ENCODE measurements at regions not wholly inside any gene's neighbourhood (a gene's known extent, or its start where the extent isn't known, plus 50 kb on each side); places are given as distances from the start of the nearest gene placed in this dataset.
"Not testable (repeated sequence)": the region's sequence is repeated elsewhere in the genome, so short reads cannot be mapped to it uniquely, and the experiment has no call there.

DNA sequence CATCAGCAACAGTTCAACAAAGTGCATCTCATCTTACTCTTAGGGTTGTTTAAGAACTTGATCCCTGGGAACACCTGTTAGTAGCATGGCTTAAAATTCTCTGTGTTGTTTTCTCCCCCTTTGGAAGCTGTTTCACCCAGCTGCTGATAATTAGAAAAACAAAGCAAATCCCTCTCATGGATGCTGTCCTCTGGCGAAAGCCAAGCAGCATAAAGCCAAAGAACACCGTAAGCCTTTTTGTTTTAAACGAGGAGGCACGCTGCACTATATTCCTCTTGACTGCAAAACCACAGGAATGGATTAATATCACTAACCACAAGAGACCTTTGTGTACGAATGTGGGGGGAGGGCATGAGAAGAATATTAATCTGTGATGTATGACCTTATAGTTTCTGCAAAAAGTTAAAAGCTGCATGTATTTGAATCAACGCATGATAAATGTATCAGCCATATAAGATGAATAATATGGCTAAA, 923.2 kb downstream of the LTN1 start:
- peak overlapping the region; percentile 82 to 91 (median 89) for H3K27ac Mint-ChIP-seq
- H3K9me3 Mint-ChIP-seq = peaks cover 11% of the 10 kb centered on the region
- TF ChIP-seq, protein P1, sequence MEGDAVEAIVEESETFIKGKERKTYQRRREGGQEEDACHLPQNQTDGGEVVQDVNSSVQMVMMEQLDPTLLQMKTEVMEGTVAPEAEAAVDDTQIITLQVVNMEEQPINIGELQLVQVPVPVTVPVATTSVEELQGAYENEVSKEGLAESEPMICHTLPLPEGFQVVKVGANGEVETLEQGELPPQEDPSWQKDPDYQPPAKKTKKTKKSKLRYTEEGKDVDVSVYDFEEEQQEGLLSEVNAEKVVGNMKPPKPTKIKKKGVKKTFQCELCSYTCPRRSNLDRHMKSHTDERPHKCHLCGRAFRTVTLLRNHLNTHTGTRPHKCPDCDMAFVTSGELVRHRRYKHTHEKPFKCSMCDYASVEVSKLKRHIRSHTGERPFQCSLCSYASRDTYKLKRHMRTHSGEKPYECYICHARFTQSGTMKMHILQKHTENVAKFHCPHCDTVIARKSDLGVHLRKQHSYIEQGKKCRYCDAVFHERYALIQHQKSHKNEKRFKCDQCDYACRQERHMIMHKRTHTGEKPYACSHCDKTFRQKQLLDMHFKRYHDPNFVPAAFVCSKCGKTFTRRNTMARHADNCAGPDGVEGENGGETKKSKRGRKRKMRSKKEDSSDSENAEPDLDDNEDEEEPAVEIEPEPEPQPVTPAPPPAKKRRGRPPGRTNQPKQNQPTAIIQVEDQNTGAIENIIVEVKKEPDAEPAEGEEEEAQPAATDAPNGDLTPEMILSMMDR (IDR thresholded peaks at IDR 0.05; ENCODE audit: unreplicated experiment in 3 of 3) = no peak

DNA sequence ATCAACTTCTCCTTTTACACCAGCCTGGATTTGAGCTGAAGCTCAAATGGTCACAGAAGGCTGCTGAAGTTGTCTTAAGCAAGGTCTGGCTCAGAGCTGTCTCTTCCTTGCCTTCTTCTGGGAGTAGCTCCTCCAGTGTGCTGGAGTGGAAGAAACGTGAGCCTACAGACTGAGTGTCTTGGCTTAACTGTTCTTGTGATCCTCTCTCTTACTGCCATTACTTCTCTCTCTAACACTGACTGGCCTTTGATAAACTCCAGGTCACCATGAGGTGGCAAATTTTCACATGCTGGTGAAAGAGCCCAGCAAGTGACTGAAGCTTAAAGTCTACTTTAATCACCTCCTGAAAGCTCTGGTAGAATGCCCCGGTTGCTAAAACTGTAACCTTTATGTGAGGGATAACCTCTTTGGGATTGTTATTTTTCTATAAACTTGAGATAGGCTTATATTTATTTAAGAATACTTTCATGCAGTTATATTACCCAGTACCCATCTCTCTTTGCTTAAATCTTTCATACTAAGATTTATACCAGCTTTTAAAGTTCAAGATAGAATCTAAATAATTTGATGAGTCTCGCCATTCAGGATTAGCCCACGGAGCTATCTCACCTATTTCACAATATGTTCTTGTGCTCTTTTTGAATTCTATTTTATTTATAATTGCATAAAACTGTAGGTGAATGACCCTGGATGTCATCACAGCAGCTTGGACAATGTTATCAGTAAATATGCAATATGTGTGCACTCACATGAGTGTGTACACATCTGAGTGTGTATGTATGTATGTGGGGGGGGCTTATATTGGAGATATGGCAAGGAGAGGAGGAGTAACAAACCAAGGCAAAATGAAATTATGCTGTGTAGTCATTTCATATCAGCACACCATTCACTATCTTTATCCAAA, 924.0 kb downstream of the LTN1 start:
- Mint-ChIP-seq H3K27ac (peak overlapping the region; percentile 82 to 91 (median 89)), H3K9me3 (peaks cover 11% of the 10 kb centered on the region), H3K36me3 (ENCODE audit: low read depth) (peaks cover 11% of the 10 kb centered on the region)

More for the DNA sequence above, 923.2 kb downstream of the LTN1 start:
- peaks cover 41% of the 10 kb centered on the region for H3K4me1 Mint-ChIP-seq
- no peaks in the 10 kb centered on the region for H3K27me3 Mint-ChIP-seq (ENCODE audit: low read depth)
- H3K4me3 Mint-ChIP-seq = peak overlapping the region in 1 of 3 experiments; percentile 34
- peaks cover 11% of the 10 kb centered on the region for H3K36me3 Mint-ChIP-seq (ENCODE audit: low read depth)

DNA sequence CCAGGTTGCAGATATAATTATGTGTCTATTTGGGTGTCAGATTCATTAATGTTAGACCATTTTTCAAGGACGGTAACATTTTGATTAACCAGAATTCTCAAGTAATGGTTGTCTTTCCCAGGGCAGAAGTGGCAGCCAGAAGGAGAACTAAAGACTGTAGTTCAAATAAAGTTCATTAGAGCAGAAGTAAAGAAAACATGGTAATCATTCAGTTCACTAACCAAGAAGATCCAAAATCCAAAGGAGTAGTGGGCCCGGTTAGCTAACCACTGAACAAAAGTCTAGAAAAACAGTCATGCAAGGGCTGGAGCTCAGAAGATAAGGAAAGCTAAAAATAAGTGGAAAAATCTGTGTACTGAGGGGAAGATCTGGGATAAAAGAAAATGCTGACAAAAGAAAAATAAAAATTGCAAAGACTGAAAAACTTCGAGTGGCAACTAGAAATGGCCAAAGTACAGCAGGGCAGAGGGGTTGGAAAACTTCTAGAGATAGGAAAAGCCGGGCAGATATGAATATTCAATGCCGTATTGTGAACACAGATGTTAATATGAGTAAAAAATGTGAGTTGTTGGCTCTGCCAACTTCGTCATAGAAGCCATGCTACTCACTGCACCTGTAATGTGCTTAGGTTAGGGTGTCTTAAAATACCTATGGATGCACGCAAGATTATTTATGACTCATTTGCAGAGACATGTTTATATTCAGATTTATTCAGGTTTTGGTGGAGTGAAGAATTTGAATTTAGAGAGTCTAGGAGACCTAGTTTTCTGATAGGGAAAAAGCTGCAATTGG, 925.9 kb downstream of the LTN1 start:
- peaks cover 2% of the 10 kb centered on the region for H3K9me3 Mint-ChIP-seq
- H3K4me1 Mint-ChIP-seq = peaks cover 38% of the 10 kb centered on the region
- H3K4me3 Mint-ChIP-seq = peak overlapping the region in 1 of 3 experiments; percentile 4
- peak overlapping the region; percentile 91 to 93 (median 92) for H3K27ac Mint-ChIP-seq
- no peaks in the 10 kb centered on the region for H3K27me3 Mint-ChIP-seq (ENCODE audit: low read depth)
- H3K36me3 Mint-ChIP-seq (ENCODE audit: low read depth) = peaks cover 2% of the 10 kb centered on the region
- TF ChIP-seq, protein P1 (IDR thresholded peaks at IDR 0.05; ENCODE audit: unreplicated experiment in 3 of 3) = no peak

More for the DNA sequence above, 924.0 kb downstream of the LTN1 start:
- Mint-ChIP-seq H3K27me3 (ENCODE audit: low read depth) (no peaks in the 10 kb centered on the region), H3K4me3 (peak overlapping the region in 1 of 3 experiments; percentile 10), H3K4me1 (peaks cover 38% of the 10 kb centered on the region)
- TF ChIP-seq, protein P1 (IDR thresholded peaks at IDR 0.05; ENCODE audit: unreplicated experiment in 3 of 3) = no peak

DNA sequence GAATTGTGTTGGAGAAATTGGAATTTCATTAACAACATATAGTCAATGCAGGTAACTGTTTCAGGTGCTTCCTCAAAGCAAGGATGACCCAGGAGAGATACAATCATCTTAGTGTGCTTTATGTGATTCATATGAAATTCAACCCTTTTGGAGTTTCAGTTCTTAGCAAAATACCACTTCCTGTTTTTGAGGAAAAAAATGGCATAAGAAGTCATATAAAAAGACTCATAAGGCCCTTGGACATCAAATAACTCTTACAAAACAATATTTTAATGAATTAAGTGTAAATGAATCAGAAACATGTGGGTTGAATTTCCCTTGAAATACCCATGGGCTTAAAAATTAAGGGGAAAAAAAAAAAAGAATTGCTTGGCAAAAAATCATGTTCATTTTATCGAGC, 926.6 kb downstream of the LTN1 start:
- Mint-ChIP-seq H3K27me3 (ENCODE audit: low read depth) (no peaks in the 10 kb centered on the region), H3K4me1 (peaks cover 43% of the 10 kb centered on the region), H3K27ac (peak overlapping the region in 2 of 3 experiments; percentile 91 to 92), H3K9me3 (no peaks in the 10 kb centered on the region), H3K36me3 (ENCODE audit: low read depth) (peaks cover 2% of the 10 kb centered on the region), H3K4me3 (no peak overlapping the region)
- TF ChIP-seq, protein P1 (IDR thresholded peaks at IDR 0.05; ENCODE audit: unreplicated experiment in 3 of 3) = no peak

DNA sequence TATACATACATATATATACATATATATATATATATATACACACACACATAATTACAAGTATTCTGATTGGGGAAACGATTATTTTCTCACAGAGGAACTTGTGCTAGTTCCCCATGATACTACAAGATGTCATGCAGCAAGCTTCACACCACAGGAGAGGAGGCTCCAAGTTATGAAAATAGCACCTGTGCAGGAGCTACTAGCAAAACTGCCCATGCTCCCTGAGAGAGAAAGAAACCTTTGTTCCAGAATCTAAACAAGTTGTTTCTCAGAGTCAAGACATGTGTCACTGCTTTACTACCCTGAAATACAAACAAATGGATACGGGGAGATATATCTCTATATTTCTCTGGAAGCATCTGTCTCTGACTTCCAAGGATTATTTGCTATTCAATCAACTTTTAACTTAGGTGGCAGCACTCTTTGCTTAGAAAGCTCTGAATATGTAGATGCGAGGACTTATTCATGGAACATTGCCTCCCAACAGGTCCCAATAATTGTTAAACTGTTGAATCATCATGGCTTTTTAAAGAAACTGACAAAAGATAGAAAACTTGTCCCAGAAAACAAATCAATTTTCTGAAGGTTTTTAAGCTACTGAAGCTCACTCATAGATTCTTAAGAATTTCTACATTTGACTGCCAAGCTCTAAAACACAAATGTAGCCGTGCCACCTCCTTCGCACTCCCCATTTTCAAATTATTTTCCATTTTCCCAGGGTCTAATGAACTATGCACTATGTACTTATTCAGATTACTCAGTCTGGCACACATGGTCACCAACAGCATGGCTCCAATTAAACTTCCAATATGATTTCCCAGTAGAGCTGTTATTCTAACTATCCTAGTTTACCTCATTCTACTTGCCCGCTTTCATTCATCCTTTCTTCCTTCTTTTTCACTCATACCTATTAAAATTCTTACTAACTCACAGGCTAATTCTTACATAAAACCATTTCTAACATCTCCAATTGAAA, 929.1 kb downstream of the LTN1 start:
- Mint-ChIP-seq H3K9me3 (no peaks in the 10 kb centered on the region), H3K4me3 (no peak overlapping the region), H3K27ac (peak overlapping the region; percentile 54 to 66 (median 56)), H3K36me3 (ENCODE audit: low read depth) (peaks cover 3% of the 10 kb centered on the region), H3K4me1 (peaks cover 27% of the 10 kb centered on the region), H3K27me3 (ENCODE audit: low read depth) (no peaks in the 10 kb centered on the region)
- TF ChIP-seq, protein P1 (IDR thresholded peaks at IDR 0.05; ENCODE audit: unreplicated experiment in 3 of 3) = no peak

DNA sequence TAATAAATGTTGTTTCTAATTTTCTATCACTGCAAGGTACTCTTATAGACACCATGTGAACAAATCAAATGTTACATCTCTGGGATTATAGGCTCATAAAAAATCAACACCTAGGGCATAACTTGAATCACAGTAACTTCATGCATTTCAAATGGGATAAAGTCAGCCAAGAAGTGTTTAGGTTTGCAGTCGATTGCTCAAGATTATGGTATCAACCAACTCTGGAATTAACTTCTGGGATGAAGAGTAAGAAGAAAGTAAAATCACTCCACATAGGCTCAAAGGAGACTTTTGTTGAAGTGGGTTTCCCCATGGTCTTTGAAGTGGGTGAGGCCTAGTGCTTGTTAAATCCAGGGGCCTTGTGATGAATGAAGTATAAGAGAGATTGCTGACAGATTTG, 939.7 kb downstream of the LTN1 start:
- not testable (repeated sequence) for H3K9me3 Mint-ChIP-seq; H3K27me3 Mint-ChIP-seq (ENCODE audit: low read depth); H3K4me3 Mint-ChIP-seq; H3K36me3 Mint-ChIP-seq (ENCODE audit: low read depth)
- peak overlapping the region; percentile 92 to 98 (median 96) for H3K27ac Mint-ChIP-seq
- H3K4me1 Mint-ChIP-seq = peaks cover 63% of the 10 kb centered on the region

Measured in nephron (organoid).